ENCODE measurements at regions not wholly inside any gene's neighbourhood (a gene's known extent, or its start where the extent isn't known, plus 50 kb on each side); places are given as distances from the start of the nearest gene placed in this dataset.

DNA sequence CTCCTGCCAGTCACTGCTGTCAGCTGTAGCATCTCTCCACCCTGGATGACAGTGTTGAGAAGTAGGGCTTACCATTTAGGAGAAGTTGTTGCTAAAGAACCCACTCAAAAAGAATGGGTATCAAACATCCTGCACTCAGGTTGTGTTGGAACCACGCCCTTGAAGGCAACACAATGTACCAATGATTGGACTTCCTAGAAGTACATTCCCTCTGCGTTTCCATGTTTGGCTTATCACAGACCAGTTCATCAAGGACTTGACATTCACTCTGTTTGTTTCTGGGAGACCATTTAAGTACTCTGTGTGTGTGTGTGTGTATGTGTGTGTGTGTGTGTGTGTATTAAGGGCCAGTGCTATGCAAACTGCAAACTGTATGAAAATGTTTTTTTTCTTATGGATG lies 200.6 kb upstream of the GATB start:
- DNase-seq: no peak

DNA sequence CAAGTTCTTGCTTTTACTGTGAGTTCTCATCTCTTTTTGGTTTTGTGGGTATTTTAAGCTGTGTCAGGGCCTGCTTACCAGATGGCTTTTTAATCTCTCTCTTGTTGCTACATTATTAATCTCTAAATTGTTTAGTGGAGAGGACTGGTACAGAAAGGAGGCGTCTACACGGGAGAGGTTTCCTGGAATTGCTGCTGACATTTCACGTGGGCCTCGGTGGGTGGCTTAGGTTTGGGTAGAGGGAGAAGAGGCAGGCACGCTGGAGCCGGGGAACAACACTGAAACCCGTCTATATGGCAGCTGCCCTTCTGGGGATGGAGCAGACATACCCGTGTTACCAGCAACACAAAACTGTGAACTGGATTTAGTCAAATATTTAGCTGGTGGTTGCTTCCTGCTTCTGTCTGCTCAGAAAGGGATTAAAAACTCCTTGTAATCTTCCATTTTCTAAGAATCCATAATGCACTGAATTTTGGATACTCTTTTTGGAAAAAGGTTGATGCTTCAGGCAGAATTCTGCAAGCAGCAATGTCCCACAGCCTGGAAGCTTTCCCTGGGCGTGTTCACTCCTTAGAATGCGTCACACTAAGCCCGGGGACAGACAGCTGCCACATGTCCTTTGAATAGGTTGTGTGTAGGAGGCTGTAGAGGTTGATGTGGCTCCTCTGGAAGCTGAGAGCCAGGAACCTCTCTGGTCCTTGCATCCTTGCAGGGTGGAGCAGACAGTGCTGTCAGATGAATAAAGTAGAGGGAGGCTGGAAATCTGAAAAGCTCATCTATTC lies 199.8 kb upstream of the GATB start:
- no peak for DNase-seq

- no peak for DNase-seq
Measured at GRCh38 chr4:151957153-151957552, 196.3 kb upstream of the GATB start.

DNA sequence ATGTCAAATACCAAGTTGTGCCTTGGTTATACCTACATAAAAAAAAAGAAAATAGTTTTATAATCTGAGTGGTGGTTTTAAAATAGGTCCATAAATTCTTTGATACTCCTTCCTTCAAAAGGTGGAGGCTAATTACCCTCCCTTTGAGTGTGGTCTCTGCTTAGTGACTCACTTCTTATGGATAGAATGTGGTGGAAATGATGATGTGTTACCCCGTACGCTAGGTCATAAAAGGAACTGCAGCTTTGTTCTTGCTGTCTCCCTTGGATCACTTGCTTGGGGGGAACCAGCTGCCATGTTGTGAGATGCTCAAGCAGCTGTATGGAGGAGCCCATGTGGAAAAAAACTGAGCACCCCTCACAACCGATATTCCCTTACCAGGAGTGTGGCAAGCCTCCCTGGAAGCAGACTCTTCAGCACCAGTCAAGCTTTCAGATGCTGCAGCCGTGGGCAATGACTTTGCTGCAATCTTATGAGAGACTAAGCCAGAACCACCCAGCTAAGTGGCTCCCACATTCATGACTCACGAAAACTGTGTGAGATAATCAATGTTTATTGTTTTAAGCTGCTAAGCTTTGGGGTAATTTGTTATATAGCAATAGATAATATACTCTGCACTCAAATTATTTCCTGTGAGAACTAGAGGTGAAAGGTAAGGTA lies 195.0 kb upstream of the GATB start:
- DNase-seq: no peak

- no peak for DNase-seq
Measured at GRCh38 chr4:151953795-151954372, 193.1 kb upstream of the GATB start.

GRCh38 chr4:151953312-151953711 lies 192.5 kb upstream of the GATB start:
- DNase-seq: no peak

DNA sequence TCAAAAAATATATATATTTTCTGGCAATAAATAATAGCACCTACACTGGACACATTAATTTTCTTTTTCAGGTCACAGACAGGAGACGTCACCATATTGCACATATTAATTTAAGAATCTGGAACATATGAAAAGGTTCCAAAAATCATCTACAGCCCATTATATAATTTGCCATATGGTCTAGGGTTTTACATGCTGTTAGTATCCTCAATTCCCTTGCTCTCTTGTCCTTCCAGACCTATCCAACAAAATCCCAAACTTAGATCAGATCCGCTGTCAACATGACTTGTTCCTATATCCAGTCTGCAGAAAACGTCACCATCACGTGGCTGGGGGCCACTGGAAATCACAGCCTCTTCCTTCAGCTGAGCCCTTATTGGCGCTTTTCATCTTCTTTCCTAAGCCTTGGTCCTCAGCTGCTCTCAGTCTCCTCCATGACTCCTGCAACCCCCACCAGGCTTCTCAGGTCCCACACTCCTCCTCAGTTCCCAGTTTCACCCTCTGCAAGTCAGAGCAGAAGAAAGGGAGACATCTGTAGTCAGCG lies 192.0 kb upstream of the GATB start:
- no peak for DNase-seq

- no peak for DNase-seq
Measured at GRCh38 chr4:151952137-151952536, 191.3 kb upstream of the GATB start.

DNA sequence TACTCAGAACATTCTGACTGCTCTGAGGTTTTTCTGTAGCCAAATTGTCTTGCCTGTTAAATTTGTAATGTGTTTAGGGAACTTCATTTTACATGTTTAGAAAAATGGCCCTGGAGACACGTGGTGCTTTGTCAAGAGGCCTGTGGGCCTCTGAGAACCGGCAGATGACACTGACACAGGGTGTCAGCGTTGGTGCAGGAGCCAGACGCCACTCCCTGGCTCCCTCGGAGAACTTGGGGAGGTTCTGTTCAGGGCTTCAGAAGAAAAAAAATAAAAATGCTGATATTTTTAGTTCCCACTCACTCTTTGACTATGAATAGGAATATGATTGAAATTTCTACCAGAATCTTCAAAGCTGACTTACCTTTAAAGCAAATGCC lies 190.9 kb upstream of the GATB start:
- no peak for DNase-seq

- DNase-seq: no peak
Measured at GRCh38 chr4:151950993-151951670, 190.3 kb upstream of the GATB start.

DNA sequence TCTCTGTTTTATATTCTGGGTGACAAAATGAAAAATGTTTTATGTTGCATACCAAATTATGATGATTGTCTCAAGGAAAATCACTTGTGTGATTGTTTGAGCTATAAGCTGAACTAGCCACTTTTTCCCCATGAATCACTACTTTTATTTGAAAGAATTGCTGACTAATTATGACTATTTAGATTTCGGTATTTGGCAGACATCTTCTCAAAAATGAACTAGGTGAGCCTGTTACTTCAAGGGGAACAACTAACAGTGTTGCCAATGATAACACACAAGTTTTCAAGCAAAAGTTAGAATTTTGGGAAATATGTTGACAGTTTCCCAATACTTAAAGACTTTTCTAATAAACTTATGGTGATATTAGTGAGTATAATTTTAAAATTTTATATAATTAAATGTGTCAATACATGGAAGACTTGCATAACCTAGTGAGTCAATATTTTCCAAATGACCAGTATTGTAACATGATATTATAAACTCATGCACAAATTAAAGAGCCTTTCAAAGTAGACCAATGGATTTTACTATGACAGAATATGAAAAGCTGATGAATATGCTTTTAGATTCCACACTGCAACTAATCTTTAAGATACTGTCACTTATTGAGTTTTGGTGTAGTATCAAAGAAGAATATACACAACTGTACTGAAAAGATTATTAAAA lies 187.7 kb upstream of the GATB start:
- no peak for DNase-seq

DNA sequence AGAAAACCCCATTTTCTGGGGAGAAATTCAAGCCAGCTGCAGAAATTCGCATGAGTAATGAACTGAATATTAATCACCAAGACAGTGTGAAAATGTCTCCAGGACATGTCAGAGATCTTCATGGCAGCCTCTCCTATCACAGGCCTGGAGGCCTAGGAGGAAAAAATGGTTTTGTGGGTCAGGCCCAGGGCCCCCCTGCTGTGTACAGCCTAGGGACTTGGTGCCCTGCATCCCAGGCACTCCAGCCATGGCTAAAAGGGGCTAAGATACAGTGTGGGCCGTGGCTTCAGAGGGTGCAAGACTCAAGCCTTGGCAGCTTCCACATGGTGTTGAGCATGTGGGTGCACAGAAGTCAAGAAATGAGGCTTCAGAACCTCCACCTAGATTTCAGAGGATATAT lies 185.9 kb upstream of the GATB start:
- DNase-seq: no peak

DNA sequence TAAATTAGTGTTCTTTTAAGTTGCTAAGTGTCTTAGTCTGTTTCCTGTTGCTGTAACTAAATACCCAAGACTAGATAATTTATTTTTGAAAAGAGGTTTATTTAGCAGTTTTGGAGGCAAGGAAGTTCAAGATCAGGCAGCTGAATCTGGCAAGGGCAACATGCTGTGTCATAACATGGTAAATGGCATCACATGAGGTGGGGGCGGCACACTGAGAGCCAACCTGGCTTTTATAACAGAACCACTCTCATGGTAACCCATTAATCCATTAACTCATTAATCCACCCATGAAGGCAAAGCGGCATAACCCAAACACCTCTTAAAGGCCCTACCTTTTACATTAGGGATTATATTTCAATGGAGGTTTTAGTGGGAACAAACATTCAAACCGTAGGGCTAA lies 182.2 kb upstream of the GATB start:
- DNase-seq: no peak

GRCh38 chr4:151940926-151941617 lies 180.3 kb upstream of the GATB start:
- no peak for DNase-seq

DNA sequence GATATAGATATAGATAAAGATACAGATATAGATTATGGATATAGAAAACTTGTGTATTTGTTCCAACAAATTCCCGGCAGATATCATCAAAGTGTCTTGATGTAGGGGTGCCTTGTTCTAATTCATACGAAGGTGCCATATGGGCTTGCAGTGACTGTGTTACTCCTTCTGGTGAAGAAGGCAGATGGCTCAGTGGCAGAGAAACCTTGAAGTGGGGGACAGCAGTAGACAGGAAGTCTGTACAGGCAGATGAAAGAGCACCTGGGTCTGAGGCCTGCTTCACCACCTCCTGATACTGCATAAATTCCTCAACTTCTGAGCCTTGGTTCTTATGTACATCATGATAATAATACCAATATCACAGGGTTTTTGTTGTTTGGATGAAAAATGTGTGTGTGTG lies 179.5 kb upstream of the GATB start:
- no peak for DNase-seq

DNA sequence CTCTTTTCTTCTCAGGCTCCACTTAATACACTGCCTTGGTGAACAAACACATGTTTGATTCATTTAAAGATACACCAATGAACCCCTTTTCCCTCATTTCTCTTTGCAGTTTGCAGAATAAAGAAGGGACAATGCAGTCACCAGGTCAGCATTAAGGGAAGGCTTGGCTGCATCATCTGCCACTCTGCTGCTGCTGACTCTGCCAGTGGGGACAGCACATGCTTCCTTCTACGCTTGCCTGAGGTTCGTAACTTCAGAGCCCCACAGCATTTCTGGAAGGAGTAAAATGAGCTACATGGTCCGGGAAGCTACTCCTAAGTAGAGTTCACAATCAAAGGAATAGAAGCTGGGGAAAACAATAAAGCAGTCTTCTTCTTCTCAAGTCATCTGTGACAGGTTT lies 178.9 kb upstream of the GATB start:
- no peak for DNase-seq

GRCh38 chr4:151935411-151935810 lies 174.6 kb upstream of the GATB start:
- no peak for DNase-seq

GRCh38 chr4:151934766-151935165 lies 174.0 kb upstream of the GATB start:
- DNase-seq: no peak

GRCh38 chr4:151933122-151933827 lies 172.5 kb upstream of the GATB start:
- DNase-seq: no peak

- no peak for DNase-seq
Measured at GRCh38 chr4:151931563-151931962, 170.8 kb upstream of the GATB start.

GRCh38 chr4:151930372-151930771 lies 169.6 kb upstream of the GATB start:
- no peak for DNase-seq

DNA sequence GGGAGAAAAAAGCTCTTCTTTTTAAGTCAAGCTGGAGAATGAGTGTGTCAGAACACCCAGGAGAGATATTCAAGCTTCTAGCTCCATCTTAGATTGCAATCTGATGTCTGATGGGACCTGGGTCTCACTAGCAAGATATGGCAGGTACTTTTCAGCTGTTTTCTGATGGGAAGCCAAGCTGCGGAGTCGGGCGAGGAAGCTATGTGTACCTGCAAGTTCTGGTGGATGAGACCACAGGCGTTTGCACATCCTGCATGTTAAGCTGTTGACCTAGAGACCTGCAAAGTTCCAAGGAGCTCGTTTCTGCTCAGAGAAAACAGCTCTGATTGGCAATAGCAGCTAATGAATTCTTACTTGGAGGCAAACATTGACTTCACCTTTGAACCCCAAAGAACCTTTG lies 167.3 kb upstream of the GATB start:
- no peak for DNase-seq
